ENCODE measurements at regions not wholly inside any gene's neighbourhood (a gene's known extent, or its start where the extent isn't known, plus 50 kb on each side); places are given as distances from the start of the nearest gene placed in this dataset.

GRCh38 chr14:87207756-87208155 is 785.2 kb downstream of the GALC start:
- H3K4me3 Mint-ChIP-seq: no peak overlapping the region
- no peaks in the 10 kb centered on the region for H3K36me3 Mint-ChIP-seq (ENCODE audit: low read depth)
- H3K9me3 Mint-ChIP-seq: peaks cover 3% of the 10 kb centered on the region
- Histone ChIP-seq H3K4me1 (ENCODE audit: control insufficient read depth, insufficient read depth, low read length) (no peaks in the 10 kb centered on the region), H3K9me3 (ENCODE audit: control insufficient read depth, low read length) (no peaks in the 10 kb centered on the region), H3K36me3 (ENCODE audit: control insufficient read depth, insufficient read depth, low read length) (no peaks in the 10 kb centered on the region), H3K4me3 (ENCODE audit: low read length) (no peak overlapping the region), H3K9ac (ENCODE audit: extremely low read depth, low read length, poor library complexity, severe bottlenecking) (no peak overlapping the region), H3K27me3 (ENCODE audit: control insufficient read depth, insufficient read depth, low read length, poor library complexity, severe bottlenecking) (no peaks in the 10 kb centered on the region), H3K27ac (ENCODE audit: low read depth, low read length) (no peak overlapping the region)
- no peak for DNase-seq
- TF ChIP-seq, protein P1, sequence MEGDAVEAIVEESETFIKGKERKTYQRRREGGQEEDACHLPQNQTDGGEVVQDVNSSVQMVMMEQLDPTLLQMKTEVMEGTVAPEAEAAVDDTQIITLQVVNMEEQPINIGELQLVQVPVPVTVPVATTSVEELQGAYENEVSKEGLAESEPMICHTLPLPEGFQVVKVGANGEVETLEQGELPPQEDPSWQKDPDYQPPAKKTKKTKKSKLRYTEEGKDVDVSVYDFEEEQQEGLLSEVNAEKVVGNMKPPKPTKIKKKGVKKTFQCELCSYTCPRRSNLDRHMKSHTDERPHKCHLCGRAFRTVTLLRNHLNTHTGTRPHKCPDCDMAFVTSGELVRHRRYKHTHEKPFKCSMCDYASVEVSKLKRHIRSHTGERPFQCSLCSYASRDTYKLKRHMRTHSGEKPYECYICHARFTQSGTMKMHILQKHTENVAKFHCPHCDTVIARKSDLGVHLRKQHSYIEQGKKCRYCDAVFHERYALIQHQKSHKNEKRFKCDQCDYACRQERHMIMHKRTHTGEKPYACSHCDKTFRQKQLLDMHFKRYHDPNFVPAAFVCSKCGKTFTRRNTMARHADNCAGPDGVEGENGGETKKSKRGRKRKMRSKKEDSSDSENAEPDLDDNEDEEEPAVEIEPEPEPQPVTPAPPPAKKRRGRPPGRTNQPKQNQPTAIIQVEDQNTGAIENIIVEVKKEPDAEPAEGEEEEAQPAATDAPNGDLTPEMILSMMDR (conservative IDR thresholded peaks at IDR 0.05): no peak
- no peaks in the 10 kb centered on the region for H3K4me1 Mint-ChIP-seq
- no peak overlapping the region for H3K27ac Mint-ChIP-seq
- H3K27me3 Mint-ChIP-seq (ENCODE audit: insufficient read depth): no peaks in the 10 kb centered on the region
- 89 to 90% methylated on average over 2 of the region's 2 CpGs for WGBS, 2 experiments (ENCODE audit: insufficient coverage in 1 of 2, insufficient read length in 1 of 2)

DNA sequence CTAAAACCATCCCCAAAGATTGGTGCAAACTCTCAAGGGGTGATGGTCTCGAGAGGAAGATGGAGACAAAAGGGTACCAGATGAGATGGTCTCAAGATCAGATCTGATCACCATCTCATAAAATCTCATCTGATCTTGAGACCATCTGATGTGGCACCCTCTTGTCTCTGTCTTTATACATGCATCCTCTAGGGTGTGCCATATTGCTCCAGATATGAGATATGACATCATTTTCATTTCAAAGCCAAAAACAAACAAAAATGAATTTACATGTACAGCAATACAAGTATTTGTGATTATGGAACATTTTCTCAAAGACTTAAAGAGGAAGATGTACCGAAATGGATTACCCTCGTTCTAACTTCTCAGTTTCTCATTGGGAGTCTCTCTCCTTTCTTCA is 787.2 kb downstream of the GALC start:
- DNase-seq: no peak
- Mint-ChIP-seq H3K27me3 (ENCODE audit: insufficient read depth) (no peaks in the 10 kb centered on the region), H3K4me3 (no peak overlapping the region), H3K36me3 (ENCODE audit: low read depth) (no peaks in the 10 kb centered on the region), H3K9me3 (peaks cover 3% of the 10 kb centered on the region), H3K4me1 (no peaks in the 10 kb centered on the region), H3K27ac (no peak overlapping the region)
- Histone ChIP-seq H3K9ac (ENCODE audit: extremely low read depth, low read length, poor library complexity, severe bottlenecking) (no peak overlapping the region), H3K4me1 (ENCODE audit: control insufficient read depth, insufficient read depth, low read length) (no peaks in the 10 kb centered on the region), H3K27me3 (ENCODE audit: control insufficient read depth, insufficient read depth, low read length, poor library complexity, severe bottlenecking) (no peaks in the 10 kb centered on the region), H3K36me3 (ENCODE audit: control insufficient read depth, insufficient read depth, low read length) (no peaks in the 10 kb centered on the region), H3K27ac (ENCODE audit: low read depth, low read length) (no peak overlapping the region), H3K4me3 (ENCODE audit: low read length) (no peak overlapping the region), H3K9me3 (ENCODE audit: control insufficient read depth, low read length) (no peaks in the 10 kb centered on the region)
- 88 to 100% methylated on average over 2 to 3 of the region's 3 CpGs for WGBS, 2 experiments (ENCODE audit: insufficient coverage in 1 of 2, insufficient read length in 1 of 2)
- TF ChIP-seq, protein P1 (conservative IDR thresholded peaks at IDR 0.05): no peak

DNA sequence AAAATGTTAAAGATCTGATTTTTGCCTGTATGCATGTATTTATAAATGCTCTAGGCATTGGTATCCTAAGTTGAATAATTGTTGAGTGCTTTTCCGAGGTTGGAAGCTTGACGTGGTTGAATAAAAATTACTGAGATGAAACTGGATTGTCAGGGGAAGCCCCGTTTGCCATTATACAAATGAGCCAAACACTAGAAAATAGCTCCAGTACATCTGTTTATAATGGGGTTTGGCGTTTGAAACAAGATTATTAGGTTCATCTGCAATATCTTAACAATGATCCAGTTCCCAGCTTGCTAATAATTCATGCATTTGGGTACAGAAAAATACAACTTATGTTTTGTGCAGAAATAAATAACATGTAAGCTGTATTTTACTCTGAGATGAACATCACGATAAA is 789.6 kb downstream of the GALC start:
- no peaks in the 10 kb centered on the region for H3K4me1 Mint-ChIP-seq
- H3K9me3 Mint-ChIP-seq: no peaks in the 10 kb centered on the region
- WGBS, 2 experiments (ENCODE audit: insufficient coverage in 1 of 2, insufficient read length in 1 of 2): 95 to 99% methylated on average over 3 to 4 of the region's 5 CpGs
- TF ChIP-seq, protein P1 (conservative IDR thresholded peaks at IDR 0.05): no peak
- H3K27me3 Mint-ChIP-seq (ENCODE audit: insufficient read depth): no peaks in the 10 kb centered on the region
- H3K9me3 ChIP-seq (ENCODE audit: control insufficient read depth, low read length): no peaks in the 10 kb centered on the region
- DNase-seq: no peak
- H3K4me1 ChIP-seq (ENCODE audit: control insufficient read depth, insufficient read depth, low read length): no peaks in the 10 kb centered on the region
- H3K4me3 ChIP-seq (ENCODE audit: low read length): no peak overlapping the region
- H3K27ac ChIP-seq (ENCODE audit: low read depth, low read length): no peak overlapping the region
- no peaks in the 10 kb centered on the region for H3K36me3 Mint-ChIP-seq (ENCODE audit: low read depth)
- no peaks in the 10 kb centered on the region for H3K27me3 ChIP-seq (ENCODE audit: control insufficient read depth, insufficient read depth, low read length, poor library complexity, severe bottlenecking)
- no peaks in the 10 kb centered on the region for H3K36me3 ChIP-seq (ENCODE audit: control insufficient read depth, insufficient read depth, low read length)
- no peak overlapping the region for H3K4me3 Mint-ChIP-seq
- no peak overlapping the region for H3K9ac ChIP-seq (ENCODE audit: extremely low read depth, low read length, poor library complexity, severe bottlenecking)
- H3K27ac Mint-ChIP-seq: no peak overlapping the region

Measured in endodermal cell (in vitro differentiated cells).